CD4-positive, alpha-beta T cell (primary cell): ENCODE measurements at regions not wholly inside any gene's neighbourhood (a gene's known extent, or its start where the extent isn't known, plus 50 kb on each side); places are given as distances from the start of the nearest gene placed in this dataset.

Experiments used
- ATAC-seq: fragments of 200-7000 bp; cut with Tn5 transposase; one replicate; pipeline ENCODE4 v1.10.0; 2022; ENCODE audit warnings: mild to moderate bottlenecking; ENCODE audit not compliant: poor library complexity
- CTCF ChIA-PET: fragments of 350-600 bp; sonication (Branson Sonifier 250); formaldehyde crosslinking; loops from one replicate; lab custom pipeline; 2021; ENCODE audit warnings: antibody characterized with exemption, inconsistent platforms; lab: Charles Lee
- POLR2A ChIA-PET: fragments of 350-600 bp; sonication (Branson Sonifier 250); formaldehyde crosslinking; loops from one replicate; lab custom pipeline; 2021; ENCODE audit warnings: antibody characterized with exemption, inconsistent platforms; lab: Charles Lee
- DNase-seq, 14 experiments: peaks; one replicate each; pipeline ENCODE4 v3.0.0-alpha.2; 2013 to 2020; ENCODE audit warnings: mixed read lengths in 2 of 14
- H3K27ac ChIP-seq, 2 donors: one replicate each; pipeline versions ENCODE4 v1.5.1 to v1.7.0; 2013; ENCODE audit warnings: low read length in 2 of 2, low read depth in 1 of 2, mild to moderate bottlenecking in 1 of 2
- H3K27me3 ChIP-seq, 2 experiments: 1 replicate in 1 of 2; 2 replicates in 1 of 2; pipeline versions ENCODE4 v1.6.1 to v1.7.0; 2013; ENCODE audit warnings: low read length in 2 of 2, control low read depth in 1 of 2, mild to moderate bottlenecking in 1 of 2, moderate library complexity in 1 of 2; ENCODE audit not compliant: insufficient read depth in 2 of 2, control insufficient read depth in 1 of 2
- H3K36me3 ChIP-seq: one replicate; pipeline ENCODE4 v1.6.1; 2013; ENCODE audit warnings: low read length, control low read depth; ENCODE audit not compliant: insufficient read depth
- H3K4me1 ChIP-seq: one replicate; pipeline ENCODE4 v1.6.1; 2013; ENCODE audit warnings: low read length, control low read depth; ENCODE audit not compliant: insufficient read depth
- H3K4me3 ChIP-seq: one replicate; pipeline ENCODE4 v1.5.1; 2013; ENCODE audit warnings: mild to moderate bottlenecking, low read length, moderate library complexity
- H3K9me3 ChIP-seq, 2 experiments: 1 replicate in 1 of 2; 2 replicates in 1 of 2; pipeline versions ENCODE4 v1.6.1 to v1.7.0; 2013; ENCODE audit warnings: low read length in 2 of 2, mild to moderate bottlenecking in 2 of 2, control low read depth in 1 of 2, moderate library complexity in 1 of 2; ENCODE audit not compliant: control insufficient read depth in 1 of 2, insufficient read depth in 1 of 2
- H3K27ac Mint-ChIP-seq: one replicate; pipeline ENCODE4 v1.8.0; 2020; ENCODE audit warnings: mixed read lengths
- H3K27me3 Mint-ChIP-seq: one replicate; pipeline ENCODE4 v1.8.0; 2021; ENCODE audit warnings: mixed read lengths
- H3K36me3 Mint-ChIP-seq: one replicate; pipeline ENCODE4 v1.8.0; 2021; ENCODE audit warnings: low read depth, mixed read lengths
- H3K4me1 Mint-ChIP-seq: one replicate; pipeline ENCODE4 v1.8.0; 2021; ENCODE audit warnings: low read depth, mixed read lengths
- H3K4me3 Mint-ChIP-seq: one replicate; pipeline ENCODE4 v1.8.0; 2020; ENCODE audit warnings: mild to moderate bottlenecking, mixed read lengths
- H3K9me3 Mint-ChIP-seq: one replicate; pipeline ENCODE4 v1.8.0; 2020; ENCODE audit warnings: mixed read lengths
- CTCF ChIP-seq: fragments of 200-600 bp; IDR thresholded peaks from one replicate; pipeline ENCODE4 v1.8.0; 2022; ENCODE audit warnings: antibody characterized with exemption, mild to moderate bottlenecking
- intact Hi-C, 2 experiments: fragments of 100-400 bp; cut with DNase I in 1 of 2; cut with micrococcal nuclease in 1 of 2; formaldehyde crosslinking; loops; one replicate each; pipeline versions ENCODE4 v1.15.1 to v1.9.0; 2023 to 2025; cut with DNase I, micrococcal nuclease

GRCh38 chr1:222251847-222252246, 296.1 kb downstream of the HHIPL2 start:
- Histone ChIP-seq H3K36me3 (no peaks in the 10 kb centered on the region), H3K9me3 (no peaks in the 10 kb centered on the region), H3K4me1 (no peaks in the 10 kb centered on the region), H3K27me3 (no peaks in the 10 kb centered on the region), H3K4me3 (no peak overlapping the region), H3K27ac (no peak overlapping the region)
- H3K36me3 Mint-ChIP-seq: no peaks in the 10 kb centered on the region
- no peak for TF ChIP-seq CTCF
- H3K4me1 Mint-ChIP-seq: no peaks in the 10 kb centered on the region
- ChIA-PET CTCF (no interaction called here), POLR2A (no interaction called here)
- H3K9me3 Mint-ChIP-seq: peaks cover 7% of the 10 kb centered on the region
- intact Hi-C loops: no loop called here
- no peak overlapping the region for H3K4me3 Mint-ChIP-seq
- no peak for DNase-seq
- no peak for ATAC-seq
- H3K27ac Mint-ChIP-seq: no peak overlapping the region
- H3K27me3 Mint-ChIP-seq: no peaks in the 10 kb centered on the region

- ChIA-PET POLR2A (no interaction called here), CTCF (no interaction called here)
- no peak for DNase-seq
- Mint-ChIP-seq H3K9me3 (peaks cover 7% of the 10 kb centered on the region), H3K4me3 (no peak overlapping the region), H3K27me3 (no peaks in the 10 kb centered on the region), H3K36me3 (no peaks in the 10 kb centered on the region), H3K4me1 (no peaks in the 10 kb centered on the region), H3K27ac (no peak overlapping the region)
- Histone ChIP-seq H3K9me3 (no peaks in the 10 kb centered on the region), H3K4me1 (no peaks in the 10 kb centered on the region), H3K27me3 (no peaks in the 10 kb centered on the region), H3K27ac (no peak overlapping the region), H3K36me3 (no peaks in the 10 kb centered on the region), H3K4me3 (no peak overlapping the region)
- TF ChIP-seq CTCF: no peak
- intact Hi-C loops: no loop called here
- ATAC-seq: no peak
Observed at GRCh38 chr1:222250376-222250775, 297.5 kb downstream of the HHIPL2 start.

GRCh38 chr1:222247811-222248310, 300.0 kb downstream of the HHIPL2 start:
- Histone ChIP-seq H3K4me3 (no peak overlapping the region), H3K27me3 (no peaks in the 10 kb centered on the region), H3K36me3 (no peaks in the 10 kb centered on the region), H3K9me3 (no peaks in the 10 kb centered on the region), H3K4me1 (no peaks in the 10 kb centered on the region), H3K27ac (no peak overlapping the region)
- DNase-seq (no peak), ATAC-seq (no peak)
- H3K4me1 Mint-ChIP-seq: no peaks in the 10 kb centered on the region
- no peak overlapping the region for H3K27ac Mint-ChIP-seq
- ChIA-PET POLR2A (interaction anchor here (1.0 kb wide), 1 partner anchor 12 kb away, joined by 3 read pairs; no protein-coding TSS in a partner anchor), CTCF (no interaction called here)
- intact Hi-C loops: no loop called here
- no peak for TF ChIP-seq CTCF
- no peak overlapping the region for H3K4me3 Mint-ChIP-seq
- H3K36me3 Mint-ChIP-seq: no peaks in the 10 kb centered on the region
- H3K27me3 Mint-ChIP-seq: no peaks in the 10 kb centered on the region
- peaks cover 7% of the 10 kb centered on the region for H3K9me3 Mint-ChIP-seq
